Nephron (organoid): ENCODE measurements at regions not wholly inside any gene's neighbourhood (a gene's known extent, or its start where the extent isn't known, plus 50 kb on each side); places are given as distances from the start of the nearest gene placed in this dataset.
"Not testable (repeated sequence)": the region's sequence is repeated elsewhere in the genome, so short reads cannot be mapped to it uniquely, and the experiment has no call there.

Experiments used
- H3K27ac Mint-ChIP-seq, 3 experiments: 2 replicates each; pipeline ENCODE4 v1.8.0; 2020; ENCODE audit warnings: mixed read lengths in 3 of 3, mild to moderate bottlenecking in 2 of 3, moderate library complexity in 1 of 3
- H3K27me3 Mint-ChIP-seq: 2 replicates; pipeline ENCODE4 v1.8.0; 2021; ENCODE audit warnings: low read depth, mild to moderate bottlenecking, moderate library complexity, mixed read lengths
- H3K36me3 Mint-ChIP-seq: 2 replicates; pipeline ENCODE4 v1.8.0; 2020; ENCODE audit warnings: low read depth, mixed read lengths
- H3K4me1 Mint-ChIP-seq: 2 replicates; pipeline ENCODE4 v1.8.0; 2020; ENCODE audit warnings: mixed read lengths
- H3K4me3 Mint-ChIP-seq, 3 experiments: 2 replicates each; pipeline ENCODE4 v1.8.0; 2020; ENCODE audit warnings: mild to moderate bottlenecking in 3 of 3, mixed read lengths in 3 of 3, moderate library complexity in 2 of 3
- H3K9me3 Mint-ChIP-seq: 2 replicates; pipeline ENCODE4 v1.8.0; 2020; ENCODE audit warnings: mixed read lengths
- TF ChIP-seq, protein P1 (sequence below), 3 experiments: fragments of 200-600 bp; sonication (generic); IDR thresholded peaks; one replicate each; pipeline ENCODE4 v1.5.0; 2021; ENCODE audit warnings: antibody characterized with exemption in 3 of 3; ENCODE audit not compliant: unreplicated experiment in 3 of 3

DNA sequence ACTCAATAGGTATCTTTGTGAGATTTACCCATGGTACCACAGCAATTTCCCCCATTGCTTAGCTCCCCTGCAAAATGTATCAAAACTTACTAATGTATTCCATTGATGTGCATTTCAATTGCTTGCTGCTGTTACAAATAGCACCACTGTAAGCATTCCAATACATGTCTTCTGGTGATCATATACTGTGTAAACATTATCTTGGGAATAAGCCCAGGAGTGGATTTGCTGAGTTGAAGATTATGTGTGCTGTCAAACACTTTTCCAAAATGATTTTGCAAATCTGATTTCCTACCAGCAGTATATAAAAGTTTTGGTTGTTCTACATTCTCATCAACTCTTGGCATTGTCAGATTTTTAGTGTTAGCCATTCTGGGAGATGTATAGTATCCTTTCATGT is 141.0 kb upstream of the KCTD3 start:
- TF ChIP-seq, protein P1, sequence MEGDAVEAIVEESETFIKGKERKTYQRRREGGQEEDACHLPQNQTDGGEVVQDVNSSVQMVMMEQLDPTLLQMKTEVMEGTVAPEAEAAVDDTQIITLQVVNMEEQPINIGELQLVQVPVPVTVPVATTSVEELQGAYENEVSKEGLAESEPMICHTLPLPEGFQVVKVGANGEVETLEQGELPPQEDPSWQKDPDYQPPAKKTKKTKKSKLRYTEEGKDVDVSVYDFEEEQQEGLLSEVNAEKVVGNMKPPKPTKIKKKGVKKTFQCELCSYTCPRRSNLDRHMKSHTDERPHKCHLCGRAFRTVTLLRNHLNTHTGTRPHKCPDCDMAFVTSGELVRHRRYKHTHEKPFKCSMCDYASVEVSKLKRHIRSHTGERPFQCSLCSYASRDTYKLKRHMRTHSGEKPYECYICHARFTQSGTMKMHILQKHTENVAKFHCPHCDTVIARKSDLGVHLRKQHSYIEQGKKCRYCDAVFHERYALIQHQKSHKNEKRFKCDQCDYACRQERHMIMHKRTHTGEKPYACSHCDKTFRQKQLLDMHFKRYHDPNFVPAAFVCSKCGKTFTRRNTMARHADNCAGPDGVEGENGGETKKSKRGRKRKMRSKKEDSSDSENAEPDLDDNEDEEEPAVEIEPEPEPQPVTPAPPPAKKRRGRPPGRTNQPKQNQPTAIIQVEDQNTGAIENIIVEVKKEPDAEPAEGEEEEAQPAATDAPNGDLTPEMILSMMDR (IDR thresholded peaks at IDR 0.05; ENCODE audit: unreplicated experiment in 3 of 3) = no peak
- no peak overlapping the region for H3K4me3 Mint-ChIP-seq
- H3K4me1 Mint-ChIP-seq = peaks cover 12% of the 10 kb centered on the region
- peaks cover 16% of the 10 kb centered on the region for H3K9me3 Mint-ChIP-seq
- no peaks in the 10 kb centered on the region for H3K27me3 Mint-ChIP-seq
- no peaks in the 10 kb centered on the region for H3K36me3 Mint-ChIP-seq
- no peak overlapping the region for H3K27ac Mint-ChIP-seq

DNA sequence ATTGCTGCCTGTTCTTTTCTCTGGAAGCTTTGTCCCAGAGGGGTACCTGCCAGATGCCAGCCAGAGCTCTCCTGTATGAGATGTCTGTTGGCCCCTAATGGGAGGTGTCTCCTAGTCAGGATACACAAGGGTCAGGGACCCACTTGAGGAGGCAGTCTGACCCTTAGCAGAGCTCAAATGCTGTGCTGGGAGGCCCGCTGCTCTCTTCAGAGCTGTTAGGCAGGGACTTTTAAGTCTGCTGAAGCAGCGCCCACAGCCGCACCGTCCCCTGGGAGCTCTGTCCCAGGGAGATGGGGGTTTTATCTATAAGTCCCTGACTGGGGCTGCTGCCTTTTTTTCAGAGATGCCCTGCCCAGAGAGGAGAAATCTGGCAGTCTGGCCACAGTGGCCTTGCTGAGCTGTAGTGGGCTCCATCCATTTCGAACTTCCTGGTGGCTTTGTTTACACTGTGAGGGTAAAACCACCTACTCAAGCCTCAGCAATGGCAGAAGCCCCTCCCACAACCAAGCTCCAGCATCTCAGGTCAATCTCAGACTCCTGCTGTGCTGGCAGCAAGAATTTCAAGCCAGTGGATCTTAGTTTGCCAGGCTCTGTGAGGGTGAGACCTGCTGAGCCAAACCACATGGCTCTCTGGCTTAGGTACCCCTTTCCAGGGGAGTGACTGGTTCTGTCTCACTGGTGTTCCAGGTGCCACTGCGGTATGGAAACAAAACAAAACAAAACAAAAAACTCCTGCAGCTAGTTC is 134.4 kb upstream of the KCTD3 start:
- H3K36me3 Mint-ChIP-seq, H3K27ac Mint-ChIP-seq, H3K4me1 Mint-ChIP-seq, H3K4me3 Mint-ChIP-seq, H3K27me3 Mint-ChIP-seq: not testable (repeated sequence)
- peaks cover 24% of the 10 kb centered on the region for H3K9me3 Mint-ChIP-seq

DNA sequence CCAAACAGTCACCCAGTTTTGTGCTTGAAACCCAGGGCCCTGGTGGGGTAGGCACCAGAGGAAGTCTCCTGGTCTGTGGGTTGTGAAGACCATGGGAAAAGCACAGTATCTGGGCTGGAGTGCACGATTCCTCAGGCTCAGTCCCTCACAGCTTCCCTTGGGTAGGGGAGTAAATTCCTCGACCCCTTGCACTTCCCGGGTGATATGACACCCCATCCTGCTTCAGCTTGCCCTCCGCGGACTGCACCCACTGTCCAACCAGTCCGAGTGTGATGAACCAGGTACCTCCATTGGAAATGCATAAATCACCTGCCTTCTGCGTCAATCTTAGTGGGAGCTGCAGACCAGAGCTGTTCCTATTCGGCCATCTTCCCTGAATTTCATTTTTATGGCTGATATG is 133.9 kb upstream of the KCTD3 start:
- TF ChIP-seq, protein P1 (IDR thresholded peaks at IDR 0.05; ENCODE audit: unreplicated experiment in 3 of 3) = no peak
- Mint-ChIP-seq H3K4me1 (no peaks in the 10 kb centered on the region), H3K9me3 (peaks cover 18% of the 10 kb centered on the region), H3K27ac (no peak overlapping the region), H3K4me3 (no peak overlapping the region), H3K27me3 (no peaks in the 10 kb centered on the region), H3K36me3 (no peaks in the 10 kb centered on the region)

DNA sequence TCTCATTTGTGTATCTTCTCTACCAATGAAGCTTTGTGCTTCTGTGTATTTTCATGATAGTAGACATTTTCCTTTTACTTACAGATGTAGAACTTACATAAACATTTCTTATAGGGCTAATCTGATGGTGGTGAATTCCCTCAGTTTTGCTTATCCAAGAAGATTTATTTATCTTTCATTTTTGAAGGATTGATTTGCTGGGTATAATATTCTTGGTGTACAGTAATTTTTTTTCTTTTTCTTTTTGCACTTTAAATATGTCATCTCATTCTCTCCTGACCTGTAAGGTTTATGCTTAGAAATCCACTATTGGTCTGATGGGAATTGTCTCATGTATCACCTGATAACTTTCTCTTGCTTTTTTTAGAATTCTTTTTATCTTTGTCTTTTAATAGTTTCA is 127.6 kb upstream of the KCTD3 start:
- Mint-ChIP-seq H3K9me3 (peaks cover 31% of the 10 kb centered on the region), H3K27me3 (no peaks in the 10 kb centered on the region), H3K27ac (no peak overlapping the region), H3K36me3 (no peaks in the 10 kb centered on the region), H3K4me3 (no peak overlapping the region), H3K4me1 (no peaks in the 10 kb centered on the region)
- TF ChIP-seq, protein P1 (IDR thresholded peaks at IDR 0.05; ENCODE audit: unreplicated experiment in 3 of 3) = no peak

DNA sequence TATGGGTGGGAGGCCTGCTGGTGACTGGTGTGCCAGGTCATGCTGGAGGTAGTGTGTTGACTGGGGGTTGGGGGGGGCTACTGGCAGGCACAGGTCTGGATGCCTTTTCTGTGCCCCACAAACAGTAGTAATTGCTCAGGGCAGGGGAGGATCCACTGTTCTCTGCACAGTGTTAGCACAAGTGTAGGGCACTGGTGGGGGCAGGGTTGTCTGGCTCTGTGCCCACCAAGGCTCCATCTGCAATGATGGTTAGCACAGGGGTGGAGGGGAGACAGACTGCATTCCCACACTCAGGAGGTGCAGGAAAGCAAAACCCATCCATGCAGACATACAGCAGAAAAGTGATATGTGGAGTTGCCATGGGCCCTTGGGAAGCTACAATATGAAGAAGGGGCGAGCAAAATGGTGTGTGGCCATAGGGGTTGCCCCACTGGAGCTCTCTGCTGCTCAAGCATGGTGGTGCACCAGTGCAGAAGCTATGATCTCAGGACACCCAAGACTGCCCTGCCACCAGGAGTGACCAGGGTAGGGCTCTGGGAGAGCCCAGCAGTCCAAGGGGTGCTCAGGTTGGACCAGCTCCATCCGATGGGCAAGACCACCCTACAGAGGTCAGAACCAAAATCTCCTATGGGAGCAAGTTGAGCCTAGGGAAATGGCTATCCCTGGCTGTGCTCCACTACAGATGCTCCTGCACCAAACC is 122.2 kb upstream of the KCTD3 start:
- no peaks in the 10 kb centered on the region for H3K36me3 Mint-ChIP-seq
- H3K9me3 Mint-ChIP-seq = peaks cover 9% of the 10 kb centered on the region
- no peak overlapping the region for H3K4me3 Mint-ChIP-seq
- no peaks in the 10 kb centered on the region for H3K4me1 Mint-ChIP-seq
- no peak overlapping the region for H3K27ac Mint-ChIP-seq
- TF ChIP-seq, protein P1 (IDR thresholded peaks at IDR 0.05; ENCODE audit: unreplicated experiment in 3 of 3) = no peak
- H3K27me3 Mint-ChIP-seq = peaks cover 6% of the 10 kb centered on the region

DNA sequence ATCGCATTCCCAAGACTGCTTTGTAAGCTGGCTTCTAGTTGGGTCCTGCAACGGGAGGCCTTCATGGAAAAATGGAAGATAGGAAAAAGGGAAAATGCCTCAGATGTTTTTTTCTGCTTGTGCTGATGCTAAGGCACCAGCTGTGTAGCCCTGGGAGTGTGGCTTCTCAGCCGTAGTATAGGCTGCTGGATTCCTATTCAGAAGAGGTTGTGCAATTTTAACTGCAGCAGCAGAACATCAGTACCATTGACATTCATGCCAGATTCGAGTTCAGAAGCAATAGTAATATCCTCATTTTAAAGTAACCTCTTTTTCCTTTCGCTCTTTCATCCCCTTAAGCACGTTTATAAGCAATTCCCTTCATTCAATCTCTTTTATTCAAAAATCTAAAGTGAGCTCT is 119.1 kb upstream of the KCTD3 start:
- not testable (repeated sequence) for H3K27me3 Mint-ChIP-seq, H3K4me3 Mint-ChIP-seq, H3K9me3 Mint-ChIP-seq, H3K36me3 Mint-ChIP-seq, H3K27ac Mint-ChIP-seq, H3K4me1 Mint-ChIP-seq

DNA sequence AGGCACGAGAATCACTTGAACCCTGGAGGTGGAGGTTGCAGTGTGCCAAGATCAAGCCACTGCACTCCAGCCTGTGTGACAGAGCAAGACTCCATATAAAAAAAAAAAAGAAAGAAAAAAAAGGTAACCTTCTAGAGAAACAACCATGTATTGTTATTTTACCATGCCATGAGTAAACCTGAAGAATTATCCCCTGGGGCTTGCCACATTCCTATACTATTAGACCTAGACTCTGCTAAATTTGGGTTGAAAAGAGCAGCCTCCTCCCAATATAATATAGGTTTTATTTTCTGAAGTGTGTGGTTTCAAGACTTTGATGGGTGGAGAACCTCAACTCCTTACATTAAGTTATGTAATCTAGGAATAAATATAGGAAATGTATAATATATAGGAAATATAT is 118.0 kb upstream of the KCTD3 start:
- not testable (repeated sequence) for H3K4me3 Mint-ChIP-seq, H3K27ac Mint-ChIP-seq, H3K9me3 Mint-ChIP-seq, H3K4me1 Mint-ChIP-seq, H3K27me3 Mint-ChIP-seq, H3K36me3 Mint-ChIP-seq
